ENCODE measurements at regions not wholly inside any gene's neighbourhood (a gene's known extent, or its start where the extent isn't known, plus 50 kb on each side); places are given as distances from the start of the nearest gene placed in this dataset.

DNA sequence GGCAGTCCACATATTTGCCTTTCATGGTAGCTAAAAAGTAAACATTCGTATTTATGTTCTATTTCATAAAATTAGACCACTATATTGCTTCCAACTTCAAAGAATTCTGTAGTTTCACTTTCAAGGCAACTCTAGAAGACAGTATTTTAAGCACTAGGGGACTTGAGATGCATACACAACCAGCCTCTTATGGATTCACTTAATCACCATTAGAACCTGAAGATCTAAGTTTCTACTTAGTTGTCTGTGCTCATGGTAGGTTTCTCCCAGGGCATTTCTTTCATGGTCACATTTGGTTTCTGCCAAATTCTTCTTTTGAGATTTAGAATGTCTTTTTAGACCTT lies 209.9 kb upstream of the HCCS start:
- H3K14ac ChIP-seq (ENCODE audit: low read length in 2 of 2) = no peak overlapping the region
- H3K36me3 ChIP-seq (ENCODE audit: control insufficient read depth in 1 of 2, insufficient read depth in 2 of 2, low read depth in 1 of 2, low read length in 2 of 2) = no peaks in the 10 kb centered on the region
- no peak overlapping the region for H2BK120ac ChIP-seq (ENCODE audit: low read depth, low read length)
- no peaks in the 10 kb centered on the region for H3K27me3 ChIP-seq (ENCODE audit: control insufficient read depth in 1 of 2, insufficient read depth in 1 of 2, low read length in 2 of 2)
- H3K79me1 ChIP-seq (replicated peaks; ENCODE audit: low read length, poor library complexity, severe bottlenecking) = no peaks in the 10 kb centered on the region
- H3K4me2 ChIP-seq (ENCODE audit: low read length, poor library complexity, severe bottlenecking) = no peak overlapping the region
- no peak overlapping the region for H2AK5ac ChIP-seq (ENCODE audit: low read length, severe bottlenecking)
- no peak overlapping the region for H2BK12ac ChIP-seq (ENCODE audit: low read length in 2 of 2)
- no peak for DNase-seq
- H2BK5ac ChIP-seq (ENCODE audit: low read depth, low read length, poor library complexity, severe bottlenecking) = no peak overlapping the region
- H3K4me1 ChIP-seq (ENCODE audit: control insufficient read depth, insufficient read depth, low read depth, low read length) = no peaks in the 10 kb centered on the region
- no peak overlapping the region for H3K9ac ChIP-seq (ENCODE audit: low read length)
- H4K91ac ChIP-seq (ENCODE audit: low read length) = no peak overlapping the region
- H3K9me3 ChIP-seq (ENCODE audit: control insufficient read depth, low read length) = peaks cover 3% of the 10 kb centered on the region
- no peak overlapping the region for H4K8ac ChIP-seq (ENCODE audit: low read length)
- H3K27ac ChIP-seq (ENCODE audit: low read length, poor library complexity, severe bottlenecking) = peak overlapping the region; percentile 29
- peak overlapping the region in 1 of 2 experiments; percentile 49 for H3K4me3 ChIP-seq (ENCODE audit: insufficient read depth in 1 of 2, low read depth in 1 of 2, low read length in 2 of 2)
- H2BK15ac ChIP-seq (ENCODE audit: low read depth, poor library complexity, severe bottlenecking) = no peak overlapping the region
- no CpG with 5 or more reads among the region's 1 CpG for WGBS
- H3K23ac ChIP-seq (ENCODE audit: low read length in 2 of 2) = no peak overlapping the region
- no peak overlapping the region for H3K18ac ChIP-seq (ENCODE audit: low read depth in 1 of 2, low read length in 2 of 2)
- H2AFZ ChIP-seq (ENCODE audit: low read depth, low read length) = no peak overlapping the region
- H3K4ac ChIP-seq (ENCODE audit: low read depth in 1 of 2, low read length in 2 of 2) = no peak overlapping the region

DNA sequence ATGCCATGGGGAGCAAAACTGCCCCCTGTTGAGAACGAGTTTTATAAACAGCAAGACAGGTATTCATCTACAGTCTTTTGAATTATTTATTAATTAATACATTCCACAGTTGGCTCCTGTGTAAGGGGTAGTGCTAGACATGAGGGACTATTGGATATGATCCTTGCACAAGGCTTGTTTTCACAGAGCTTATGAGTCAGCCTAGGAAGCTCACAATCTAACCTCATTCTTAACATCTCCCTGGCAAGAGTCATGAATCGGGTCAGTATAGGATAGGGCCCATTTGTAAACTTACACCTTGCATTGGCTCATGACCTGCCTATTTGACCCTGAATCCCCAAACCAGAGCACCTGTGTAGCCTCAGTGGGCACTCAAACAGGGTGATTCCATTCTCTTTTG lies 209.1 kb upstream of the HCCS start:
- H3K4me2 ChIP-seq (ENCODE audit: low read length, poor library complexity, severe bottlenecking) = no peak overlapping the region
- H3K27ac ChIP-seq (ENCODE audit: low read length, poor library complexity, severe bottlenecking) = peak overlapping the region; percentile 47
- WGBS = 50% methylated on average over 1 of the region's 2 CpGs
- H3K4me1 ChIP-seq (ENCODE audit: control insufficient read depth, insufficient read depth, low read depth, low read length) = no peaks in the 10 kb centered on the region
- no peak overlapping the region for H2BK120ac ChIP-seq (ENCODE audit: low read depth, low read length)
- no peak overlapping the region for H3K23ac ChIP-seq (ENCODE audit: low read length in 2 of 2)
- peak overlapping the region; percentile 24 to 43 for H3K18ac ChIP-seq (ENCODE audit: low read depth in 1 of 2, low read length in 2 of 2)
- H3K27me3 ChIP-seq (ENCODE audit: control insufficient read depth in 1 of 2, insufficient read depth in 1 of 2, low read length in 2 of 2) = no peaks in the 10 kb centered on the region
- H4K91ac ChIP-seq (ENCODE audit: low read length) = no peak overlapping the region
- no peak overlapping the region for H3K14ac ChIP-seq (ENCODE audit: low read length in 2 of 2)
- DNase-seq = peak; percentile 26
- H3K79me1 ChIP-seq (replicated peaks; ENCODE audit: low read length, poor library complexity, severe bottlenecking) = no peaks in the 10 kb centered on the region
- no peak overlapping the region for H3K4ac ChIP-seq (ENCODE audit: low read depth in 1 of 2, low read length in 2 of 2)
- H3K4me3 ChIP-seq (ENCODE audit: insufficient read depth in 1 of 2, low read depth in 1 of 2, low read length in 2 of 2) = no peak overlapping the region
- H2AFZ ChIP-seq (ENCODE audit: low read depth, low read length) = no peak overlapping the region
- H4K8ac ChIP-seq (ENCODE audit: low read length) = no peak overlapping the region
- no peak overlapping the region for H2BK15ac ChIP-seq (ENCODE audit: low read depth, poor library complexity, severe bottlenecking)
- H3K9ac ChIP-seq (ENCODE audit: low read length) = no peak overlapping the region
- H2BK12ac ChIP-seq (ENCODE audit: low read length in 2 of 2) = no peak overlapping the region
- no peak overlapping the region for H2AK5ac ChIP-seq (ENCODE audit: low read length, severe bottlenecking)
- H3K9me3 ChIP-seq (ENCODE audit: control insufficient read depth, low read length) = no peaks in the 10 kb centered on the region
- no peaks in the 10 kb centered on the region for H3K36me3 ChIP-seq (ENCODE audit: control insufficient read depth in 1 of 2, insufficient read depth in 2 of 2, low read depth in 1 of 2, low read length in 2 of 2)
- no peak overlapping the region for H2BK5ac ChIP-seq (ENCODE audit: low read depth, low read length, poor library complexity, severe bottlenecking)

DNA sequence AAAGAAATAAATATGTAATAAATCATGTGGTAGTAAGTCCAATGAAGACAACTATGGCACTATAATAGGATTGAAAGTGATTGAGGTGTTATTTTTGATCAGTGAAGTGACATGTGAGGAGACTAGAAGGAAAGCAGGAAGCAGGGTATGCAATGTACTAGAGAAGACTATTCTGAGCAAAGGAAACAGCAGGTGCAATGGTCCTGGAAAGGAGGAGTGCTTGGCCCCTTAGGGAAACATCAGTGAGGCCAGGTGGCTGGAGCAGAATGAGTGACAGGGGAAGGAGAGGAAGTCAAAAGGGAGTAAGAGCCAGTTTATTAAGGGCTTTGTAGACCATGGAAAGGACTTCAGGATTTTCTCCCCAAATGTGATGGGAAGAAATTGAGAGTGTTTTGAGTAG lies 207.6 kb upstream of the HCCS start:
- H3K18ac ChIP-seq (ENCODE audit: low read depth in 1 of 2, low read length in 2 of 2) = no peak overlapping the region
- H3K4me1 ChIP-seq (ENCODE audit: control insufficient read depth, insufficient read depth, low read depth, low read length) = no peaks in the 10 kb centered on the region
- DNase-seq = no peak
- no peak overlapping the region for H2BK15ac ChIP-seq (ENCODE audit: low read depth, poor library complexity, severe bottlenecking)
- H3K4ac ChIP-seq (ENCODE audit: low read depth in 1 of 2, low read length in 2 of 2) = no peak overlapping the region
- H2BK120ac ChIP-seq (ENCODE audit: low read depth, low read length) = no peak overlapping the region
- no peak overlapping the region for H3K9ac ChIP-seq (ENCODE audit: low read length)
- H3K23ac ChIP-seq (ENCODE audit: low read length in 2 of 2) = no peak overlapping the region
- no peak overlapping the region for H3K4me3 ChIP-seq (ENCODE audit: insufficient read depth in 1 of 2, low read depth in 1 of 2, low read length in 2 of 2)
- no peak overlapping the region for H3K4me2 ChIP-seq (ENCODE audit: low read length, poor library complexity, severe bottlenecking)
- H3K27ac ChIP-seq (ENCODE audit: low read length, poor library complexity, severe bottlenecking) = no peak overlapping the region
- no peak overlapping the region for H4K8ac ChIP-seq (ENCODE audit: low read length)
- no peaks in the 10 kb centered on the region for H3K79me1 ChIP-seq (replicated peaks; ENCODE audit: low read length, poor library complexity, severe bottlenecking)
- no peak overlapping the region for H2BK12ac ChIP-seq (ENCODE audit: low read length in 2 of 2)
- H2BK5ac ChIP-seq (ENCODE audit: low read depth, low read length, poor library complexity, severe bottlenecking) = no peak overlapping the region
- H3K9me3 ChIP-seq (ENCODE audit: control insufficient read depth, low read length) = no peaks in the 10 kb centered on the region
- no peak overlapping the region for H2AK5ac ChIP-seq (ENCODE audit: low read length, severe bottlenecking)
- H3K36me3 ChIP-seq (ENCODE audit: control insufficient read depth in 1 of 2, insufficient read depth in 2 of 2, low read depth in 1 of 2, low read length in 2 of 2) = no peaks in the 10 kb centered on the region
- no peak overlapping the region for H3K14ac ChIP-seq (ENCODE audit: low read length in 2 of 2)
- H4K91ac ChIP-seq (ENCODE audit: low read length) = no peak overlapping the region
- H3K27me3 ChIP-seq (ENCODE audit: control insufficient read depth in 1 of 2, insufficient read depth in 1 of 2, low read length in 2 of 2) = no peaks in the 10 kb centered on the region
- H2AFZ ChIP-seq (ENCODE audit: low read depth, low read length) = no peak overlapping the region

- H2BK12ac ChIP-seq (ENCODE audit: low read length in 2 of 2) = no peak overlapping the region
- no peak overlapping the region for H2AFZ ChIP-seq (ENCODE audit: low read depth, low read length)
- 60% methylated on average over 2 of the region's 2 CpGs for WGBS
- no peak for DNase-seq
- H3K23ac ChIP-seq (ENCODE audit: low read length in 2 of 2) = no peak overlapping the region
- H3K18ac ChIP-seq (ENCODE audit: low read depth in 1 of 2, low read length in 2 of 2) = no peak overlapping the region
- H4K91ac ChIP-seq (ENCODE audit: low read length) = no peak overlapping the region
- no peak overlapping the region for H2AK5ac ChIP-seq (ENCODE audit: low read length, severe bottlenecking)
- no peak overlapping the region for H3K9ac ChIP-seq (ENCODE audit: low read length)
- no peaks in the 10 kb centered on the region for H3K36me3 ChIP-seq (ENCODE audit: control insufficient read depth in 1 of 2, insufficient read depth in 2 of 2, low read depth in 1 of 2, low read length in 2 of 2)
- H3K9me3 ChIP-seq (ENCODE audit: control insufficient read depth, low read length) = no peaks in the 10 kb centered on the region
- H3K27me3 ChIP-seq (ENCODE audit: control insufficient read depth in 1 of 2, insufficient read depth in 1 of 2, low read length in 2 of 2) = no peaks in the 10 kb centered on the region
- H3K4me2 ChIP-seq (ENCODE audit: low read length, poor library complexity, severe bottlenecking) = no peak overlapping the region
- no peak overlapping the region for H3K14ac ChIP-seq (ENCODE audit: low read length in 2 of 2)
- H2BK15ac ChIP-seq (ENCODE audit: low read depth, poor library complexity, severe bottlenecking) = no peak overlapping the region
- no peak overlapping the region for H2BK5ac ChIP-seq (ENCODE audit: low read depth, low read length, poor library complexity, severe bottlenecking)
- H4K8ac ChIP-seq (ENCODE audit: low read length) = no peak overlapping the region
- no peak overlapping the region for H3K4ac ChIP-seq (ENCODE audit: low read depth in 1 of 2, low read length in 2 of 2)
- no peak overlapping the region for H3K27ac ChIP-seq (ENCODE audit: low read length, poor library complexity, severe bottlenecking)
- no peak overlapping the region for H3K4me3 ChIP-seq (ENCODE audit: insufficient read depth in 1 of 2, low read depth in 1 of 2, low read length in 2 of 2)
- H3K4me1 ChIP-seq (ENCODE audit: control insufficient read depth, insufficient read depth, low read depth, low read length) = no peaks in the 10 kb centered on the region
- H3K79me1 ChIP-seq (replicated peaks; ENCODE audit: low read length, poor library complexity, severe bottlenecking) = no peaks in the 10 kb centered on the region
- H2BK120ac ChIP-seq (ENCODE audit: low read depth, low read length) = no peak overlapping the region
Observed at GRCh38 chrX:10904220-10904619, 206.9 kb upstream of the HCCS start.
